ENCODE measurements at regions not wholly inside any gene's neighbourhood (a gene's known extent, or its start where the extent isn't known, plus 50 kb on each side); places are given as distances from the start of the nearest gene placed in this dataset.
"Not testable (repeated sequence)": the region's sequence is repeated elsewhere in the genome, so short reads cannot be mapped to it uniquely, and the experiment has no call there.

- DNase-seq (ENCODE audit: low spot score) = no peak
Observed at GRCh38 chrX:130467936-130468335, 66.1 kb downstream of the RBMX2 start.

- DNase-seq (ENCODE audit: low spot score) = no peak
Observed at GRCh38 chrX:130468395-130468923, 66.7 kb downstream of the RBMX2 start.

DNA sequence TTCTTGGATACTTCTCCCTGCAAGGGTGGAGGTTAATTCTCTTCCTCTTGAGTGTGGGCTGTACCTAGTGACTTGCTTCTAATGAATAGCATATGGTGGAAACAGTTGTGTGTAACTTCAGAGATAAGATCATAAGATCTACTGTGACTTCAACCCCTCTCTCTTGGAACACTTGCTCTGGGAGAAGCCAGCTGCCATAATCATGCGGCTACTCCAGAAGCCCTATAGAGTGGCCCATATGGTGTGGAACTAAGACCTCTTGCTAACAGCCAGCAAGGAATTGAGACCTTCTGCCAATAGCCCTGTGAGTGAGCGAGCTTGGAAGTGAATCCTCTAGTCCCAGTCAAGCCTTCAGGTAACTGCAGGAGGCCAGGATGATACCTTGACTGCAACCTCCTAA is 81.1 kb downstream of the RBMX2 start:
- no peak for DNase-seq (ENCODE audit: low spot score)

- DNase-seq (ENCODE audit: low spot score) = no peak
Observed at GRCh38 chrX:130485870-130486269, 84.1 kb downstream of the RBMX2 start.

DNA sequence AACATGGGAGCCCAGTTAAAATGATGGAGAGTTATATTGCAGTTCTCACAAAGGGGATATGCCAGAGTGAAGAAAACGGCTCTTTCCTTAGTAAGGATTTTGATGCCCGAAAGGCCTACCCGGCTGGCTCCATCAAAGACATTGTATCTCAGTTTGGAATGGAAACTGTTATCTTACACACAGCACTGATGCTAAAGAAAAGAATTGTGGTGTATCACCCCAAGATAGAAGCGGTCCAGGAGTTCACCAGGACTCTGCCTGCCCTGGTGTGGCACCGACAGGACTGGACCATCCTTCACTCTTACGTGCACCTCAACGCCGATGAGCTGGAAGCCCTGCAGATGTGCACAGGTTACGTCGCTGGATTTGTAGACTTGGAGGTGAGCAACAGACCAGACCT is 93.7 kb downstream of the RBMX2 start:
- DNase-seq (ENCODE audit: low spot score) = not testable (repeated sequence)

DNA sequence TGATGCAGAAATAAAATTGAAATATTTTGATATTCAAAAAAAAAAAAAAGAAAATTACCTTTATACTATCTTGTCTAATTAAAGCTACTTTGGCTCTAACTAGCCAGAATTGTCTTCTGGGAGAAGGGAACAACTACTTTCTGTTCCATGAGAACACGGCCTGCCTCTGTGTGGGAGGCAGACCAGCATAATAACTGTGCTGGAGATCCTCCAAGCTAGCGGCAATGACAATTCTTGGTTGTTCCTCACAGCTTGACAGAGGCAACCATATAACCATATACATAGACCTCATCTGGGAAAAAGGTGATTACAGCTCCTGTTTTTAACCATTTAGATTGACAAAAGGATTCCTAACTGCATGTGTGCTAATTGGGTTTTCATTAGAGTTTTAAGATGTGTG is 95.7 kb downstream of the RBMX2 start:
- no peak for DNase-seq (ENCODE audit: low spot score)

- no peak for DNase-seq (ENCODE audit: low spot score)
Observed at GRCh38 chrX:130498653-130499274, 97.0 kb downstream of the RBMX2 start.

DNA sequence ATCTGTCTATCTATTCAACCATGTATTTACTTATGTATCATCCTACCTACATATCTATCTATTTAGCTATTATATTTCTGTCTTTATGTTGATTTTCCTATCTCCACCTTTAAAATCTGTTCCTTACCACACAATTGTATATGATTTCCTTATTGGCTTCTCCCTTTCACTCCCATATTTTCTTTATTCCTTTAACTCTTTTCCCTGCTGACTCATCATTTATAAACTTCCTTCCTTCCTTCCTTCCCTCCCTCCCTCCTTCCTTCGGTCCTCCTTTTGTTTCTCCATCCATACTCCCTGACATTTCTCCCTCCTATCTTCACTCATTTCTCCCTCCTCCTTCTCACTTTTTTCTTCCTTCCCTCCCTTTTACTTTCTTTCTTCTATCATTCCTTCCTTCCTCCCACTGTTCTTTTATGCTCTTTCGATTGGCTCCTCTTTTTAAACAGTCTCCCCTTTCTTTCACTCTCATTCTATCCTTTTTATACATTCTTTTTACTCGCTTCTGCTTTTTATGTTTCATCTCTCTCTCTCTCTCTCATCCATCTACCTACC is 100.3 kb downstream of the RBMX2 start:
- no peak for DNase-seq (ENCODE audit: low spot score)

DNA sequence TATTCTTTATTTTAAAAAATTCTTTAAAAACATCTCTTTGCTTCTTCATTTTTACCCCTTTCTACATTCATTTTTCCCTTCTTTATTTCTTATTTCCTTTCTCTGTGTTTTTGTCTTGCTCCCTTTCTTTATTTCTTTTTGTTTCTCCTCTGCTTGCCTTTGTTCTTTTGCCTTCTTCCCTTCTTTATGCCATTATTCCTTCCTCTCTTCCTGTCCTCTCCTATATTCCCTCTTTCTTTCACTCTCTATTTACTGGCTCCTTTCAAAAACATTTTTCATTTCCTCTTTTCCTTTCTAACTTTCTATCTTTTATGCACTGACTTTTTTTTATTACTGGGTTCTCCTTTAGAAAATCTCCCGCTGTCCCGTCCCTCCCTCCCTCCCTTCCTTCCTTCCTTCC is 102.2 kb downstream of the RBMX2 start:
- DNase-seq (ENCODE audit: low spot score) = no peak

GRCh38 chrX:130507015-130507414 is 105.2 kb downstream of the RBMX2 start:
- DNase-seq (ENCODE audit: low spot score) = no peak

- not testable (repeated sequence) for DNase-seq (ENCODE audit: low spot score)
Observed at GRCh38 chrX:130512534-130512933, 110.7 kb downstream of the RBMX2 start.

DNA sequence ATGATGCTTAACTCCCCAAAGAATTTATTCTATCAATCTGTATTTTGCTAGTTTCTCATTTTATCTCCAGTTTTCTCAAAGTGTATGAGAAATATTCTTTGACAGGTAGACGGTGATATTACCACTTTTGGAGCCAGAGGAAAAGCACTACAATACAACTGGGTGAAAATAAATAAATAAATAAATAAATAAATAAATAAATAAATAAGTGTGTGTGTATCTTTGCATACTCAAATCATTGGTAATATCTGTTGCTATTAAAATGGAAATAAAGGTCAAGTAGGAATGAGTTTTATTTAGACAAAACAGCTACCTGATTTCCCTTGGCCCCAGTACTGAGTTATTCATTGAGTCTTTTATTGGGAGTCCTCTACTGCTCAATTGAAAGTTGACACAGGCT is 114.3 kb downstream of the RBMX2 start:
- no peak for DNase-seq (ENCODE audit: low spot score)

GRCh38 chrX:130523460-130524394 is 121.9 kb downstream of the RBMX2 start:
- peak; percentile 7 for DNase-seq (ENCODE audit: low spot score)

GRCh38 chrX:130524476-130525194 is 122.8 kb downstream of the RBMX2 start:
- DNase-seq (ENCODE audit: low spot score) = no peak

GRCh38 chrX:130529531-130529930 is 127.7 kb downstream of the RBMX2 start:
- no peak for DNase-seq (ENCODE audit: low spot score)

- no peak for DNase-seq (ENCODE audit: low spot score)
Observed at GRCh38 chrX:130531066-130531465, 129.3 kb downstream of the RBMX2 start.

DNA sequence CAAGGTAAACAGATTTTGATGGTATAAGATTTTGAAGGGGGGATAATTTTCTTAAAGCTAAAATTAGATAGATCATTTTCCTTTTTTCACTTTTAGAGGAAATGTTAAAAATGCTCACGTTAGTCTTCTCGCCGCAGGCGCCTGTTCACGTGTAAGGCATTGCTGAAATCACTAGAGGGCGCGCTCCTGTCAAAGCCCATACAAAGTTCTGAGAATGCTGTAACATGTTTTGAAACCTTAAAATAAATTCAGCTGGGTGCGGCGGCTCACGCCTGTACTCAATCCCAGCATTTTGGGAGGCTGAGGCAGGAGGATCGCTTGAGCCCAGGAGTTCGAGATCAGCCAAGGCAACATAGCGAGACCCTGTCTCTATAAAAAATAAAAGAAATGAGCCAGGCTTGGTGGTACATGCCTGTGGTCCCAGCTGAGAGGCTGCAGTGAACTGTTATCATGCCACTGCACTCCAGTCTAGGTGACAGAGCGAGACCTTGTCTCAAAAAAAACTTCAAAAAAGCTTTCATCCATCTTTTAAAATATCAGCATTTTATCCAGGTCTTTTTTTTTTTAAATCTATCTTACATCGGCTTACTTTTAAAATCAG is 138.0 kb downstream of the RBMX2 start:
- DNase-seq (ENCODE audit: low spot score) = peak; percentile 40

DNA sequence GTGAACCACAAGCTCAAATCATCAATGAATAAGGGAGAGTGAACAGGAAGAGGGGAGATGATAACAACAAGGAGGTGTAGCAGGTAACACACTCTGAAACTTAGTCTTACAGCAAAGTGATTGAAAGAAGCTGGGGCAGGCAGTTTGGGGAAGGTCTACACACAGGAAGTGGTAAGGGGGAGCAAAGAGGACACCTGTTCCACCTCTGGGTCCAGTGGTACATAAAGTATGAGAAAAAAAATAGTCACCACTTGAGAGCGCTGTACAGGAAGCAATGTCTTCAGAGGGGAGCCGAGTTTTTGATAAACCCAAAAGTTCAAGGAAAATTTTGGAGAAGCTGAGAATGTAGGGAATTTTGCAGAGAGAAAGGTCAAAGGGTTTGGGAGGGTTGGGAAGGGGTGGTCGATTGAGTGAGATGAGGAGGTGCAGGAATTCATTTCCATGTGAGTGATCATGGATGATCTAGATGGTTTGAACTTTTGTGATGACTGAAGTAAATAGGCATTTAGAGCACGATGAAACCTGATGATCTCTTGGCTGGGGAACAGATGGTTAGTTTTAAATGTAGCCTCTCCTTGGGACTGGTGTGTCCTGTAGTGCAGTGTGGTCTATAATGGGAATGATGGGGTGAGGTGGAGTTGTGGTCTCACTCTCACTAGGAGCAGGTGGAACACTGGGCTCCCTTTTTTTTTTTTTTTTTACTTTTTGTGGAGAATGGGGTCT is 142.0 kb downstream of the RBMX2 start:
- DNase-seq (ENCODE audit: low spot score) = no peak

DNA sequence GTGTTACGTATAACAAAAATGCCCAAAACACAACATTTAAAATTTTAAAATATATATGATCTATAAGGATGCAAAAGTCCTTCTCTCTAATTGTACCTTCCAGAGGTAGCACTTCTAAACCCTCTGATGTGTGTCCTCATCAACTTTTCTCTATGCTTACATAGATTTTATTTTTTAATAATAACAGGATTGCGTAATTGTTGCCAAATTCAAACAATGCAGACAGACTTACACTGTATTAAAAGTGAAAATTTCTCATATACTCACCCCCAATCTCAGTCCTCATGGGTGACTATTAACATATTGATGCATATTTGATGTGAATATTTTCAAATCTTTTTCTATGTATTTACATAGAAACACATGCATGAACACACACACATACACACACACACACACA is 144.0 kb downstream of the RBMX2 start:
- DNase-seq (ENCODE audit: low spot score) = no peak

GRCh38 chrX:130549382-130549781 is 147.6 kb downstream of the RBMX2 start:
- DNase-seq (ENCODE audit: low spot score) = peak; percentile 53

GRCh38 chrX:130550351-130550750 is 148.6 kb downstream of the RBMX2 start:
- DNase-seq (ENCODE audit: low spot score) = no peak

Data from H4 (cell line).